Muscle of arm (tissue), 1 donor: ENCODE measurements at regions not wholly inside any gene's neighbourhood (a gene's known extent, or its start where the extent isn't known, plus 50 kb on each side); places are given as distances from the start of the nearest gene placed in this dataset.

Experiments
- DNase-seq: peaks from one replicate; pipeline ENCODE4 v3.0.0-alpha.2; 2013

DNA sequence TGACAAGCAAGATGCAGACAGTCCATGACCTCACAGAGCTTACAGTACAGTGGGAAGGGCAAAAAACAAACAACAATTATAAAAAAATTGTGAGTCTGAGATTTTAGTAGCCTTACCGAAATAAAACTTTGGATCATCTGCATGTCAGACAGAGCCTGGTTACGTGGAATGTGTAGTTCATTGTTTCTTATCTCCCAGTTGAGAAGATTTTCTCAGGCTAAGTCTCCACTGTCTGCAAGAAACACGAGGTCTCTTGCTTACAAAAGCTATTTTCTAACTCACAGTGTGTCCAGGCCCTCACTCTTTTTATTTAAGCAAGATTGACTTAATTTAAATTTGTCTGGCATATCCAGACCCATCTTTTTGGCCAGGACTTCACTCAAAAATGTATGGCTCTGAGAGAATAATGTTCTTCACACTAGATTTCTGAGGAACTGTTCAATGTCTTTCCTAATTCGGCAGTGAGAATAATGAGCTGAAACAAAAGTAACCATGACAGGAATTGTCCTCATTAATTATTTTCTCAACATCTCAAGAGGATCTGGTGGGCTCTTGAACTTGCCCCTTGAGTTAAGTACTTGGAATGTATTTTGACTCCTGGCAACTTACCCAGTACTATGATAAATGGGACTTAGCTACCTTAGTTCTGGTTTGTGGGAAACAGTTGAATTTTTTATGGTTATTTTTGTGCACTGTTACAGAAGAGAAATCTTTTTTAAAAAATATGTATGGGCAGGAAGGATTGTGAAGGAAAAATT lies 265.1 kb upstream of the COL8A1 start:
- no peak for DNase-seq

DNA sequence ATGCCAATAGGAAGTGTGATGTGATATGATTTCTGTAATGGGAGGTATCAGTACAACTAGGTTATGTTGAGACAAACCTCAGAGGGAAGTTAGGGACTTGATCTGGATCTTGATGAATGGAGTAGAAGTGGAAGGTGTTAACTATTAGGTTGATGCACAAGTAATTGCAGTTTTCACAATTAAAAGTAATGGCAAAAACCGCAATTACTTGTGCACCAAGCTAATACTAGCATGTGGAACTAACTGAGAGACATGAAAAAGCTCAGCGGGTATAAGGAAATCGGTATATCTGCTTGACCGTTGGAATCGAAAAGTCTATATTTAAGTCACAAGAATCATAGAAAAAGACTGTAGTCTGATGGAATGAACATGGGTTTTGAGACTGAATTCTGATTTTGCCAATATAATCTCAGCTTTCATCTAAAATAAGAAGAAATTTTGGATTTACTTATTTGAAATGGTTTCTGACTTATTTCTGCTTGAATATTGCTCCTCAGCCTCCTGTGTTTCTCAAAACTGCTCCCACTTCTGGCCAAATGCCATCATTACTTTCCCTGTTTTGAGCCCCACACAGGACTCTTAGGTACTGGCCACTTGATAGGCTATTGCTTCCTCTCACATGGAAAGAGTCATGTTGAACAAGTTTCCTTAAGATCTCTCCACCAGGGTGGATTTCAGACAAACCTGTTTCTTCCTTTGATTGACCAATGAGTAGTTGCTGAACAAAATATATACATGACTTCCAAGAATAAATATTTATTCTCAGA lies 271.5 kb upstream of the COL8A1 start:
- DNase-seq, result no peak

DNA sequence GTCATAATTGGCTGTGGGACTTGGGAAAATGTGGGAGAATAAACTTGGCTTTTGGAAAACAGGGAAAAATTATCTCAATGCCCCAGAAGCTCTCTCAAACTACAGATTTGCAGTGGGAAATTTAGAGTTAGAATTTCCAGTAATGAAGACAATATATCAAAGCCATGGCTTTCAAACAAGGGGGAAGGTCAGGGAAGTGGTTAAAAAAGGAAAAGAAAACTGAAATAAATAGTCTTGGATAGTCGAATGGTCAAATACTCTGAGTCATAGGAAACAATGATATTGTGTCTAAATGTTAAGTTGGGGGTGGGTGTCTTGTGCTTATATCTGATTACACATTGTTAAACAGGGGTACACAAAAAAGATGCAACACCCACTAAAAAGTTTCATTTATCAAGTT lies 272.4 kb upstream of the COL8A1 start:
- no peak for DNase-seq

DNA sequence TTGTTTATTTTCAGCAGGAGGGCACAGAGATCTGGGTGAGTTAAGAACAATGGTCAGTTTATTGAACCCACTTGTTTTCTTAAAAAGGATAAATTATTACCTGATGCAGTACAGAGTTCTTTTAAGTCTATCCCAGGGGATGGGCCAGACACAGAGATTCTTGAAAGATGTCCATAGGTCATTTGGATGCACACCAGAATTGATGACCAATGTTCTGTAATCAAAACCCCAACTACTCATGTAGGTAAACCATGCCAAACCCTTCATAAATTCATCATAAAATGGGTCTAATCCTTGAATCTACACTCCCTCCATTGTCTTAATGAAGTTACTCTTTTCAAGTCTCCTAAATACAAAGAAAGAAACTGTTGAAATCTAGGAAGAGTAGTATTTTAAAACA lies 273.0 kb upstream of the COL8A1 start:
- no peak for DNase-seq

DNA sequence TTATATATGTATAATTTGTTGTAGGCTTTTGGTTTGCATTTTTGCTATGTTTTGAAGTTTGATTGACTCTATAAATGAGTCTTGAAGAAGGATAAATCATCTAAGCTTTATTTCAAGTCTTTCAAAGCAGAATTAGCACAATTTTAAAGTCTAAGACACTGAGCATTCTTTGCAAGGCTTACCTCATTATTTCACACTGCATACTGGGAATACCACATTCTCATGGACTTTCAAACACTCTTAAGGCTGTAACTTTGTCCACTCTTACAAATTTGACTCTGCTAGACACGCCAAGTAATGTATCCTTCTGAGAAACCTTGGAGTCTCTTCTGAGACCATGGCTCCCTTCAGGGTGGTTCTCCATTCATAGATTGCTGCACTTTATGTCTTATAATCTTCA lies 281.3 kb upstream of the COL8A1 start:
- DNase-seq, result no peak

DNA sequence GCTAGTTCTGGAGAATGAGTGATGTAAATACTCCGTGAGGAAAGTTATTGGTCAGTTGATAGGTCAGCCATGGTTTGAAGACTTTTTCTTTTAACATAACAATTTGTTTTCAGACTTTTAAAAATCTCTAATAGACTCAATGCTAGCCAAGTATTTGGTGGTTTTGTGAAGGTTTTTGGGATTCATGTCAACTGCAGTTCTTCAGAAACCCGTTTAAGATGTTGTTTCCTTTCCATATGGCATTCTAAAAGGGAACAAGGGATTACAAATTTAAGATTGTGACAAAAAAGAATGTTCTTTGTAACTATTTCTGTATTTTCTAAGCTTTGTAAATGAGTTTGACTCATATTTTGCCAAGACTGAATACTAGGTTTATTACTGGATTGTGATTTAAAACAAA lies 281.7 kb upstream of the COL8A1 start:
- DNase-seq, result no peak

DNA sequence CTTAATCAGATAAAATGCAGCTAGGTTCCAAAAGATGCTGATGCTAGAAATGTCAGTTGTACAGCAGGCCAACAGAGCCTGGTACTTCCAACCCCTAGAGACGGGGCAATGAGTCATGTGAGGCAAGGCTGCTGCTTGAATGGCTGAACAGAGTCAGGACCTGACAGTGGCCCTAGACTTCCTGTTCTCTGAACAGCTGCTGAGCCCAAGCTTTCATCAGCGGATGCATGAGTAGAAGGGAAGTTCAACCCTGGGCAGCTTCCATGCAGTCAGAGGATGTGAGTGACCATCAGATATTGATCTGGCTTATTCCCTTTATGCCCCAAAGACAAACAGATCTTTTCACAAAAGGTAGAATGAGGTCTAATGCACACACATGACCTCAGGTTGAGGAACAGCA lies 282.9 kb upstream of the COL8A1 start:
- DNase-seq, result no peak

DNA sequence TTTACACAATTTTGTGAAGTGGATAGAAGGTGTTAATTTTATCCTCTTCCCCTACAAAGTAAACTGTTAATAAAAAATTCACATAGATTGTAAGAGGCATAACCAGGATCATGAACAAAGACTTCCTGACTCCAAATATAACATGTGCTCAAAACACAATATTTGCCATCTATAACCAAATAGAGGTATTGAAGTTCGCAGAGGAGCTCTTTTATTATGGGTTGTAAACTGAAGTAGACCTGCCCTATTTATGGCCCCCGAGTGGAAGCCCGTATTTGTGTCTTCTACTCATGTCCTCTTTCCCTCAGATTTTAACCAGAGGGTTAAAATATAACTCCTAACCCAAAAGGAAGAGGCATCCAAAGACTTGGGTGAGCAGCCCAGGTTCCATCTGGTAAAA lies 285.6 kb upstream of the COL8A1 start:
- DNase-seq, result no peak

DNA sequence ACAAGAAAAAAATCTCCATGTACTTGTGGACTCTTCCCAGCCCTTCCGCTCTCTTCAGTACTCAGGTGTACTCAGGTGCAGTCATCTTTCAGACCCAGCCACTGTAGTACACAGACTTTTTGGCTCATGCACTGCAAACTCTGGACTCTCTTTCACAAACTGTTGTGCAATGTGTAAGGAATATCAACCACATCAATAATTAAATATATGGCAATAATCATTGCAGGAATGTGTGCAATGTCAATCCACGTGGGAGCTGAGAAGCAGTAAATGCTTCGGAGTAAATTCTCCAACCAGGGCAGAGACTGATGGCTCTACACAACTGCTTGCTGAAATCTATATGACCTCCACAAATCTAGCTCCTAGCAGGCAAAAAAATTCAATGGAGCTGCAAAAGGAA lies 287.3 kb upstream of the COL8A1 start:
- no peak for DNase-seq

DNA sequence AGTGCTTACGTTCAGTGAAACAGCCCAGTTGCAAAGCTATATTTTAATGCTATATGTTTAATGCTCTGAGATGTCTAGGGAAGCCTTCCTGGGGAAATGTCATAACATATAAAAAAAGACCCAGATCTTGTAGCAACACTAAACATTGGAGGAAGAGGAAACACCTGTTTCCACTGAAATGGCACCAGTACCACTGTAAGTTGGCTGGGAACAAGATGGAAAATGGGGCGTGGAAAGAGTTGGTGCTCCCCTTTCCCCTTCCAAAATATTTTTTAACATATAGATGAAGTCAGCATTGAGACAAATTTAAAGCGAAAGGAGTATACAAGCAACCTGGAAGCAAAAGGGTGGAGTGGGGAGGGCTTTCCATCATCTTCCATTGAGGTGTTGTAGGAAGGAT lies 289.9 kb upstream of the COL8A1 start:
- no peak for DNase-seq

DNA sequence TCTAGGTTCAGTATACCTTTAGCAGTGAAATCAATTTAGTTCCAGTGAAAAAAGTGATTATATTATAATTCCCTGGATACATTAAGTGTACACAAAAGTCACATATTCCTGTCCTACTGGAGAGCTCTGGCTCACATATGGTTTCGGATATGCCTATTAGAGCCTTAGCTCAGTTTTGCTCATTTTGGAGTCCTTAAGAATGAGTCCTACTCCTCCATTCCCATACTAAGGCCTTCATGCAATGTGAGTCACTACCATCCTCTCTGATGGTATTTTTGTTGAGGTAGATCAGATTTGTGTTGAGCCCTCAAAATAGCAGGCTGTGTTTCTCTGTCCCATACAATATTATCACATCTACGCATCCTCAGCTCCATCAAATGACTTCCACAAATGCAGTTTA lies 294.2 kb upstream of the COL8A1 start:
- DNase-seq, result no peak

DNA sequence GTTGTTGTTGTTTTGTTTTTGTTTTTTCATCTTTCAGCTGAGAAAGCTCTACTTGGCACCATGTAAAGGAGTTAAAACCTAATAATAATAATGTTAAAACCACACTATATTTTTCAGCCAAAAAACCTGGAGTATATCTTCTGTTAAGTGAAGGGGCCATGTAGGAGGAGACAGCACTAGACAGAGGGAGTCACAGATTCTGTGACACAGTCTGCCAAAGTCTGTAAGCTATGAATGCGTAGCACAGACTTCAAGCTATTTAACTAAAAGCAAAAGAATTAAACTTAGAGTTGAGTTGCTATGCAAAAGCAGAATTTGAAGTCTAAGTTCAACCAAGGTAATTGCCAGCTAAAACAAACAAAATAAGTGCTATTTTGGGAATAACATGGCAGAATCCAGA lies 296.0 kb upstream of the COL8A1 start:
- no peak for DNase-seq

DNA sequence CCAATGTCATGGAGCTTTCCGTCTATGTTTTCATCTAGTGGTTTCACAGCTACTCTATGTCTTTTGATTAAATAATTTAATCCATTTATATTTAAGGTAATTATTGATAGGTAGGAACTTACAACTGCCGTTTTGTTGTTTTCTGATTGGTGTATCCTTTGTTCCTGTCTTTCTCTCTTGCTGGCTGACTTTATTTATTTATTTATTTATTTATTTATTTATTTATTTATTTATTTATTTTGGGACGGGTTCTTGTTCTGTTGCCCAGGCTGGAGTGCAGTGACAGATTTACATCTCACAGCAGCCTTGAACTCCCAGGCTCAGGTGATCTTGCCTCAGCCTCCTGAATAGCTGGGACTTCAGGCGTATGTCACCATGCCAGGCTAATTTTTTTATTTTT lies 299.2 kb upstream of the COL8A1 start:
- no peak for DNase-seq

DNA sequence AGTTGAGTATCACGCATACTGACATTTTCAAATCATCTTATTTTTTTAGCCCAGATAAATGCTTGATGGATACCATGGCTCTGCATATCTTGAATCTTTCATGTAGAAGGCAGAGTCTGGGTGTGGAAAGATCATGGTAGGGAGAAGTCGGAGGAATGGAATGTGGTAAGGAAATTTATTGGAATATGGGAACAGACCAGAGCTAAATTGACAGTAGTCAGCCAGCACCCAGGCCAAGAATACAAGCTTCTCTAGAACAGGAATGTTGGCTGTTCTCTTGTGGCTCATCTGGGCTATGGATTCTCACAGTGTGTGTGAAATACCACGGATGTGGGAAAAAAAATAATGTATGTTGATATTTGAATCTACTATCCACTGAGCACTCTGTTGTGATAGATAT lies 305.7 kb upstream of the COL8A1 start:
- no peak for DNase-seq

DNA sequence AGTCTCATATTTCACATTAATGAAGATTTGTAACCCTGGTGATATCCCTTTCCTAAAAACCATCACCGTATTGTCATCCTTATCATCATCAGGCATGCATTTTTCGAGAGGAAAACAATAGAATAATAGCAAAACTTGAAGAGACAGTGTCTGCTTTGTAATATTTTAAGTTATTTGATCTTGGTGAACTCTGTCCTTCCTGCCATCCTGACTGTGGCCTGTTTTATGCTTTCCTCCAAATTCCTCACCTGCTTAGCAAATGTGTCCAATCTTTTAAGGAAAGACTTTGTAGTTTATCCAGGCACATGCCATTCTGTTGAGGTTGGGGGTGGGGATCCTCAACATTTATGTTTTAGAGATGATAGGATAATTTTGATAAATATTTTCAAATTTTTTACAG lies 306.1 kb upstream of the COL8A1 start:
- no peak for DNase-seq

DNA sequence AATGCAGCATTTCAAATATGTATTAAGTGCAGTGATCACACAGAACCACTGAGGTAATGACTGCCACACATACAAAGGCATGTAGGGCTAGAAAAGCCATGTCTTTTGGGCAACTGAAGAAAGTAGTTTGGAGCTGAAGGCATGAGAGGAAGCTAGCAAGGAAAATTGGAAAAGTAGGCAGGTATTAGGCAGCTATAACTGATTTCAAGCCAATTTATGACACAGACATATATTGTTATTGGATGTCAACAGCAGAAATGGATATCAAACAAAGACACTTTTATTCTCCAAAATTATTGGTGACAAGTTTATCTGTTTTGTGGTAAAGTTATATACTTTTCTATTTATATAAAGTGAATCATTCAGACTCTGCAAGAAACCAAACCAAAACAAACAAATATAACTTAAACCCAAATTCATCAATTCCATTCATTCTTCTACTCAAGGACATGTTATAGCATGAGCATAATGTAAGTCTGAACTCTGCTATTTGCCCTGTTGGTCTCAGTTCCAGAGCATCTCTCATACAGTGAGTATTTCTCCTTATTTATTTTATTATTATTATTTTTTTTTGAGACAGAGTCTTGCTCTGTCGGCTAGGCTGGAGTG lies 307.4 kb upstream of the COL8A1 start:
- DNase-seq, result no peak

DNA sequence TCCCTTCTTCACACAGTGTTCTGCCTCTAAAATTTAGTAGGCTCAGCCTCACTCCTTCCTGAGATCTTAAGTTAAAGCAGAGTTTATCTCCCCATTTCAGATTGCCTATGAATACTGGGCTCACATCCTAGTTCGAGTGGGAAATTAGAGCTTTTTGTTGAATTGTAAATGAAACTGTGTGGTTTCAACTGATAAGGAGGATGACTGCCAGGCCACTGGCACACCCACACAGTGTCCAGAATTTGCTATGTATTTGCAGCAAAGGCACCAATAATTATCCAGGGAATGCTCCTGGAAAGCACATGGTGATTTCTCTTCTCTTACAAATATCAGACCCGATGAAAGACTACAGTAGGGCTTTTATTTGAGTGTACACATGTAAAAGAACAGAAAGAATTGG lies 308.1 kb upstream of the COL8A1 start:
- no peak for DNase-seq

DNA sequence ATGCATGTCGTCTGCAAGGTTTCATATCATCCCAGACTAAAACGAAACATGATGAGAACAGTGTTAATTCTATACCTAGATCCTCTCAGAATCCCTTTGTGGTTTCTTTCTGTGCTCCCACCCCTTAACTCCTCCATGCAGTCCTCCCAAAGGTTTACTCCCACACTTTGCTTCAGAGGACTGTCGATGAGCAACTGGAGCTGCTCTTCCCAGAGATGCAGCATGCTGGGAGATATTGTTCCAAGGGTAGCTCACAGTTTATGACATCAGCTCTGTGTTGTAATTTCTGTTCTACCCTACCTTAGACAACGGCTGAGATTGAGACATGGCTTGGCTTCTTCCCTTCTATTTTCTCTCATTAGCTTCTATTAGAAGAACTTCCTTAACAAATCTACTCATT lies 313.0 kb upstream of the COL8A1 start:
- no peak for DNase-seq

DNA sequence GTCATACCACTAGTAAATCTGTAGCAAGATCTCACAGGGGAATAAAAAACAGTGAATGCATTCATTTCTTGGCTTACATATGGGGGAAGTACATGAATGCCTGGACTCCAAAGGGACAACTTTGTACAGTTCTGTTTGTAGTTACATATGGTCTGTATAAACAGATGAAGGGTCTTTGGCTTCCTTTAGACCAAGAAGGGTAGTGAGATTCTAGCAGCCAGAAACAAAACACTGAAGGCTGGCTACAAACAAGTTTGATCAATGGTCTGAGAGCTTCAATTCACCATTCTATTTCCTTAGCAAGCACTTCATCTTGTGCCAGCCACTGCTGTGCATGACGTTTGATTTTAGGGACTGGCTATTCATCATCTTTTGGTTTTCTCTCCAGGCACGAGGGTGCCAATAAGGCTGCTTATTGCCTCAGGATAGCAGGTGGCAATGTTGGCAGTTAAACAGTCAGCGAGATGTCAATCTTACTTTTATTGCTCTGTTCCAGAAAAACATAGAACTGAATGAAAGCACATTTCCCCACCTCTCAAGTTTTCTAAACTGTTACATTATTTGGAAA lies 313.7 kb upstream of the COL8A1 start:
- no peak for DNase-seq

DNA sequence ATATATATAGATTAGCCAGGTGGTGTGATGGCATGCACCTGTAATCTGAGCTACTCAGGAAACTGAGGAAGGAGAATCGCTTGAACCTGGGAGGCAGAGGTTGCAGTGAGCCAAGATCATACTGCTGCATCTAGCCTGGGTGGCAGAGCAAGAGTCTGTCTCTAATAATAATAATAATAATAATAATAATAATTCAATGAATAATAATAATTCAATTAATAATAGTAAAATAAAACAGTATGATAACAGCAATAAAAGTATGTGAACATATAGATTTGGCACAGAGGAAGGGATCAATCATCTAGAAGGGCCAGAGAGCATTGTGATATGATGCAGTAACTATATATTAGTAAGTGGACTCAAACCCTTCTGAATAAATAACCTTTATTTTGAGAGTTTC lies 314.5 kb upstream of the COL8A1 start:
- DNase-seq, result no peak

DNA sequence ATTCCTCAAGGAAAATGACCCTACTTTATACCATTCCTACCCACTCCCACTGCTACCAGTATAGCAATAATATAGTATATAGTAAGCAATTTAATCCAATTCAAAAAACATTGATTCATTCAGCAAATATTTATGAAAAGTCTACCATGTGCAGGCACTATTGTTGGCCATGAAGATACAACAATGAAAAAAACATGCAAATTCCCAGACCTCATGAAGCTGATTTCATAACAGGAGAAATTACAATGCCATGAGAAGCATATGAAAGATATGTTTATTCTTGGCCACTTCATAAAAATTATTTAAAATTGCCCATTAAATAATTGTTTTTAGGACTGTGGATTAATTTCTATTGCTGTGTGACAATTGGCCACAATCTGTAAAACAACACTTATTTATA lies 315.8 kb upstream of the COL8A1 start:
- DNase-seq, result no peak

DNA sequence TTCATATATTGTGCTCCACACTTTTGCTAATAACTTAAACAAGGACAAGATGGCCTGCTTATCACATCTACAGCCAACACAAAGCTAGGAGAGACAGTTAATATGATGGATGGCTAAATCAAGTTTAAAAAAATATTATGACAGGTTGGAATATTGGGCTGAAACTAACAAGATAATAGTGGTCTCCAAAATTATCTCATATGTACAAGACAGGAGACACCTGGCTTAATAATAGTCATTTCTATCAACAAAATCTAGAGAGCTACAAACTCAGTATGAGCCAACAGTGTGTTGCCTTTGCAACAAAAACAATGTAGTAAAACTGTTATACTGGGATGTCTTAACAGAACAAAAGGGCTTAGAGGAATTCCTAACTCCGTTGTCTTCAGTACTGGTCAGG lies 317.1 kb upstream of the COL8A1 start:
- no peak for DNase-seq

DNA sequence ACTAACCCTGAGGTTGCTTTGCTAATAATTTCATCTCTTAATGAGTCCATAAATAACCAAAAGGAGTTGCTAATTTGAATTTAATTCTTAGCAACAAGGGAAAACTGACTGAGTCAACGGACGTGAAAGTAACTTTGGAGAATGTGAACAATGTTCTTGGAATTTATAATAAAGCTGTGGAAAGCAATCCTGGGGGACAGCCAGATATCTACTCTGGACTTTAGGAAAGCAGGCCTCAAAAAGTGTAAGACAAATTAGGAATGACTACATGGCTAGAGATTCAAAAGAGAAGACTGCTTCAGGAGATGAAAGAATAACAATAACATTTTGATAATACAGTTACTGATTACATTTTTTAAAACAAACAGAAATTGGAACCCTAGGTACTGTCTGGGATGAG lies 318.4 kb upstream of the COL8A1 start:
- DNase-seq, result no peak
